HUDEP-2 (cell line): ENCODE measurements at regions not wholly inside any gene's neighbourhood (a gene's known extent, or its start where the extent isn't known, plus 50 kb on each side); places are given as distances from the start of the nearest gene placed in this dataset.

Experiments used
- DNase-seq, 76 experiments: peaks; one replicate each; lab custom pipeline; 2025; ENCODE audit not compliant: unreplicated experiment in 76 of 76; lab: John Stamatoyannopoulos, UW

- no peak for DNase-seq
Observed at GRCh38 chr13:26456650-26457049, 100.8 kb upstream of the WASF3 start.

- DNase-seq, result peak in 3 of 76 experiments; percentile 1 to 13 (median 6)
Observed at GRCh38 chr13:26457212-26457611, 100.3 kb upstream of the WASF3 start.

DNA sequence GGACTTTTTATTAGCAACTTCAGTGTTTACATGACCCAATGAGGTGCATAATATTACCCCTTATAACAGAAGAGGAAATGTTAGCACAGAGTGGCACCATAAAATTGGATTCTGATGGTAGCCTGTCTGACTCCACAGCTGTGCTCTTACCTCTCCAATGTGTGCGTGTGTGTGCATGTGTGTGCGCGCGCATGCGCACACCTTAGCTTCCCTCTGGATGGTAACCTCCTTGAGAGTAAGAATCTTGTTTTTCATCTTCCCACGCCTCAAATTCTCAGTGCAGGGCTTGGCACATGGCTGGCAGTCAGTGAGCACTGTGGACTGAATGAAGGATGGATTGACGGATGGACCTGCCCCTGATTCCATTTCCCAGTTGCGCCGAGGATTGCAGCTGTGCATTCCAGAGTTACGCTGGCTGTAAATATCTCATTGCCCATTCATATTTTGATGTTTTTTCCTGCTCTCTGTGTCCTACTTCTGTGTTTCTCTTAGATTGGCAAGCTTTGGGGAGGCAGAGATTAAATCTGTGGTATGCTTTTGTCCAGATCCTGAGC, 99.2 kb upstream of the WASF3 start:
- no peak for DNase-seq

DNA sequence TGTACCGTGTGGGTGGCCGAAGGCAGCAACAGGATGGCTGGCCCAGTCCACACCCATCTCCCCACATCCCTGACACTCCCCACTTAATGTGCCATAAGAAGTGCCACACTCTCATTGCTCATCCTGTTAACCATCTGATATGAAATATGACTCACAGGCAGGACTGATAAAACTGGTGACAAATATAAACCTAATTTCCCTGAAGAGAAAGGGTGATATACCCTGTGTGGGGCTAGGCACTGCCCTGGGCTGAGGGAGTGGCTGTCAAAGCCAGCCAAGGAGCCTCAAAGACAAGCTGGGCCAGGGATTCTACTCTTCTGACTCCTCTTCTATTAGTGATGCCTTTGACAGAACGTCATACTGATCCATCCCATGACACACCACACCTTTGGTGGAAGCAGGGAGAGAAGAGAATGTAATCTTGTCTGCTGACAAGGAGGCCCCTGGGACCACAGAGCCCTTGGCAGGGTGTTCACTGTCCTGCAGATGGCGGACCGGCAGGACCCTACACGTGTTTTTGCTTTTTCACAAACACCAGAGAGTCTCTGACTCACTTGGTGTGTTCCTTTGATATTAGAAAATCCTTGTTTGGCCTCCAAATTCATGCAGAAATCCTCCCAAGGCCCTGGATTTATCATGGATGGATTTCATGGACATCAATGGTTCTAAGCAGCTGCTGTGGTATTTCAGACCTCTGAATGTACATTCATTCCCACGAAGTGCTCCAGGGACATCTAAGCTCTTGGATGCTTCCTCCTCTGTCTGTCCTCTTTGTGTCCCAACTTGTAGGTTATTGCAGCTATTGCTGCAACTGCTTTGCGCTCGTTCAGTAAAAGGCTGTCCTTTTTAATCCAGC, 98.0 kb upstream of the WASF3 start:
- peak in 70 of 76 experiments; percentile 5 to 94 (median 59) for DNase-seq

DNA sequence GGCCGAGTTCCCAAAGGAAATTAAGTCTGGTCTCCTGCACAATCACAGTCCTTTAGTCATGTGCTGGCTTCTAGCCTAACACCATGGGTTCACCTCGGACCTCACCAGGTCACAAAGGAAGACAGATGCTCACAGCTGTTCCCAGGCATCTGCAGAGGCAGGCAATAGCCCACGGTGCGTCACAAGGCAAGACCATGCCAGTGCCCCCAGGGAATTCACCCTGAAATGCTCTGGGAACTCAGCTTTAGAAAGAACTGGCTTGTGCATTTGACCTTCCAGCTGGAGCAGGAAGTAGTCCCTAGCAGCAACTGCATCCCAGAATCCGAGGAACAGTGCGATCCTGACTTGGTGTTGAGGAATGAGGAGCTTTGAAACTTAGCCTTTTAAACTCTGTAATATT, 96.8 kb upstream of the WASF3 start:
- DNase-seq, result no peak

- DNase-seq, result no peak
Observed at GRCh38 chr13:26463296-26463695, 94.2 kb upstream of the WASF3 start.

DNA sequence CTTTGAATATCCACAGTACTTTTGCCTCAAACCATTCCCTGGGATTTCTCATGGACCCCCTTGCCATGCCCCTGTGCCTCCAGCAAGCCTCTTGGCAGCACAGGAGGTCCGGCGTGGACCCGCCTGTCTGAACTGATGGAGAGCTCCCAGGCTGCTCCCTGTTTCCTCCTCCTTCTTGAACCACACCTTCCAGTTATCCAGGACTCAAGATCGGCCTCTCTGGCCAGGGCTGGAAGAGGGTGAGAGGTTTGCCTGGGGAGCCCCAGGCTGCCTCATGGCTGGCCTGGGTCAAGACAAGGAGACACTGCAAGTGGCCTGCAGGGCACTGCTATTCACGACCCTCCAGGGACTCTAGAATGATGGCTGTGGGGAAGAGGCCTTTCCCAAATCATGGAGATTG, 93.6 kb upstream of the WASF3 start:
- DNase-seq, result no peak

- no peak for DNase-seq
Observed at GRCh38 chr13:26465514-26465913, 92.0 kb upstream of the WASF3 start.

- no peak for DNase-seq
Observed at GRCh38 chr13:26465954-26466353, 91.5 kb upstream of the WASF3 start.

DNA sequence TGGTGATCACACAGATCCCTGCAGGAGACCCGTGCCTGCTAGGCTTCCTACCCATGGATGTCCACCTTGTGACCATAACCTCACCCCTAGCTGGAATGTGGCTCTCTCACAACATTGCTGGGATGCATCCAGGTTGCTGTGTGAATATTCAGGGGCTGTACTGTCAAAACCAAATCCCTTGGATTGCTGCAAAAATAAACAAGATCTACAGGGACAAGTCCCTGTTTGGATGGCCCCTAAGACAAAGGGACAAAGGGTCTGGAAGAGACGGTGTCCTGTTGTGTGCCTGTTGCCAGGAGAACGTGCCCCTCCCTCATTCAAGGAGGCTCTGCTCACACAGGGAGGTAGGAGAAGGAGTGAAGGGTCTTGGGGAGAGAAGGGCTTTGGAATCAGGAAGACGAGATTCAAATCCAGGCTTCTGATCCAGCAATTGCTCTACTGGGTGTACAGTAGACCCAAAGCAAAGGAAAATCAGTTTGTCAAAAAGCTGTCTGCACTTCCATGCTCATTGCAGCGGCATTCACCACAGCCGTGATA, 89.2 kb upstream of the WASF3 start:
- DNase-seq, result no peak

- DNase-seq, result no peak
Observed at GRCh38 chr13:26469602-26470001, 87.9 kb upstream of the WASF3 start.

DNA sequence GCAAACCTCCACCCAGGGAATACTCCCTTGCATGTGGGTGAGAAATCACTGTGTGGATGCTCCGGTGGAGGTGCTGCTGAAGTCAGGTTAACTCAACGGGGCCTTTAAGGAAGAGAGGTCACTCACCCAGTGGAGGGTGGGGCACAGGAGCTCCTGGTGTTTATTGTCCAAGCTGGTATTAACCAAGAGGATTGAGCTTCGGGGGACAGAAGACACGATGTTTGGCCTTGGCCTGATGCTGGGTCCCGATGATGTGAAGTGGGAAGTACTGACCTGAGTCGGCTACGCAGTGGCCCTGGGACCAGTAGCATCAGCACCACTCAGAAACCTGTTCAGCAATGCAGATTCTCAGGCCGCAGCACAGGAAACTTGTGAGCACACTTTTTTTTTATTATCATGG, 85.7 kb upstream of the WASF3 start:
- DNase-seq, result no peak

GRCh38 chr13:26473571-26474230, 83.8 kb upstream of the WASF3 start:
- no peak for DNase-seq

DNA sequence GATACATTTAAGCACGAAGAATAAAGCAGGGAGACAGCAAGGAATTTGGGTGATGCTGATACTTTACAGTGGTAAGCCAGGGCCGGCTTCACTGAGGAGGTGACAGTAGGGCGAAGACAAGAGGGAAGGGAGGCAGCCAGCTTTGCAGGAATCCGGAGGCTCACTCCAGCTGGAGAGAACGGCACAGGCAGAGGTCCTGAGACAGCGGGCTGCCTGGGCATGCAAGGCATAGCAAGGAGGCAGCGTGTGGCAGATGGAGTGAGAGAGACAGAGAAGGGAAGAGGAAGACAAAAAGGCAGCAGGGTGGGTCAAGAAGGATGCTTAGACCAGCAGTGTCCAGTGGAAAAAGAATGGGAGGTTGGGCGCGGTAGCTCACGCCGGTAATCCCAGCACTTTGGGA, 83.2 kb upstream of the WASF3 start:
- no peak for DNase-seq

GRCh38 chr13:26475176-26476110, 82.0 kb upstream of the WASF3 start:
- no peak for DNase-seq

- DNase-seq, result no peak
Observed at GRCh38 chr13:26476111-26476781, 81.2 kb upstream of the WASF3 start.

GRCh38 chr13:26476782-26477142, 80.7 kb upstream of the WASF3 start:
- DNase-seq, result no peak

DNA sequence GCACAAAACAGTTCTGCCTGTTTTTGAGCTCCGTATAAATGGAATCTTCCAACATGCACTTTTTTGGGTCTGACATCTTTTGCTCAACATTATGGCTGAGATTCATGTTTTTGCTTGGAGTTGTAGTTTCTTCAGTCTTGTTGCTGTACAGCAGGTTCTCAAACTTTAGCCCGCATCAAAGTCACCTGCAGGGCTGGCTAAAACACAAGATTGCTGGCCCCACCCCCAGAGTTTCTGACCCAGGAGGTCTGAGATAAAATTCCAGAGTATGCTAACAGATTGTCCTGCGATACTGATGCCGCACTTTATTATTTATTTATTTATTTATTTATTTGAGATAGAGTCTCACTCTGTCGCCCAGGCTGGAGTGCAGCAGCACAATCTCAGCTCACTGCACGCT, 79.8 kb upstream of the WASF3 start:
- no peak for DNase-seq

GRCh38 chr13:26480246-26480855, 77.1 kb upstream of the WASF3 start:
- DNase-seq, result no peak
